ENCODE measurements at regions not wholly inside any gene's neighbourhood (a gene's known extent, or its start where the extent isn't known, plus 50 kb on each side); places are given as distances from the start of the nearest gene placed in this dataset.

GRCh38 chr3:42023380-42023779 is 61.5 kb upstream of the ULK4 start:
- 0 out of 3 replicates have a peak, but pooled peaks cover 3% of the 10 kb centered on the region for H3K36me3 Mint-ChIP-seq (ENCODE audit: low read depth)
- TF ChIP-seq NANOG (IDR thresholded peaks at IDR 0.05; ENCODE audit: borderline replicate concordance) (no peak), ZNF462 (CRISPR knock-in tag; IDR thresholded peaks at IDR 0.05) (no peak), EZH2phosphoT487 (IDR thresholded peaks at IDR 0.05; ENCODE audit: unreplicated experiment) (no peak), CTCF (conservative IDR thresholded peaks at IDR 0.05; ENCODE audit: low read depth in 2 of 2) (no peak), CREB1 (CRISPR knock-in tag; IDR thresholded peaks at IDR 0.05; ENCODE audit: low read depth) (no peak), EZH2 (IDR thresholded peaks at IDR 0.05; ENCODE audit: low read depth, unreplicated experiment) (no peak), JUNB (IDR thresholded peaks at IDR 0.05; ENCODE audit: unreplicated experiment) (no peak), ZNF114 (CRISPR knock-in tag; IDR thresholded peaks at IDR 0.05) (no peak), ZNF331 (CRISPR knock-in tag; IDR thresholded peaks at IDR 0.05; ENCODE audit: low read depth) (no peak), ETS1 (IDR thresholded peaks at IDR 0.05) (no peak), POLR2AphosphoS5 (IDR thresholded peaks at IDR 0.05; ENCODE audit: low read depth) (no peak), REST (IDR thresholded peaks at IDR 0.05; ENCODE audit: unreplicated experiment) (no peak), STAT1 (IDR thresholded peaks at IDR 0.05; ENCODE audit: unreplicated experiment) (no peak)
- Histone ChIP-seq H3K27ac (ENCODE audit: low read depth) (no peak overlapping the region), H3K36me3 (ENCODE audit: insufficient read depth) (no peaks in the 10 kb centered on the region), H3K79me2 (replicated peaks; ENCODE audit: insufficient read depth) (peaks cover 83% of the 10 kb centered on the region), H3K4me3 (no peak overlapping the region), H3K9me2 (ENCODE audit: insufficient read depth) (no peaks in the 10 kb centered on the region), H3K27me3 (ENCODE audit: insufficient read depth) (no peaks in the 10 kb centered on the region), H3K4me2 (no peak overlapping the region; the same call in 1 of the 2 replicates), H2AFZ (no peak overlapping the region), H3K4me1 (ENCODE audit: insufficient read depth) (peaks cover 42% of the 10 kb centered on the region), H4K20me1 (replicated peaks; ENCODE audit: insufficient read depth) (no peaks in the 10 kb centered on the region), H3F3A (replicated peaks; ENCODE audit: low read depth) (no peaks in the 10 kb centered on the region)
- H3K27me3 Mint-ChIP-seq (ENCODE audit: insufficient read depth, low read depth, poor library complexity): peaks cover 12% of the 10 kb centered on the region
- peak overlapping the region; percentile 84 for H3K27ac Mint-ChIP-seq
- DNase-seq (ENCODE audit: low spot score) (no peak), ATAC-seq (no peak)
- no peak overlapping the region; the same call in 2 of the 3 replicates for H3K4me3 Mint-ChIP-seq
- H3K9me3 Mint-ChIP-seq: peaks cover 2% of the 10 kb centered on the region; the same call in 2 of the 3 replicates
- peaks cover 61% of the 10 kb centered on the region for H3K4me1 Mint-ChIP-seq
